A673 (cell line): ENCODE measurements at regions not wholly inside any gene's neighbourhood (a gene's known extent, or its start where the extent isn't known, plus 50 kb on each side); places are given as distances from the start of the nearest gene placed in this dataset.

Experiments used
- BruUV-seq: library from RNA; stranded (reverse); fragments of 400-500 nt; replicated peaks from 2 replicates; lab custom pipeline; 2021; lab: Mats Ljungman, UMichigan
- CTCF ChIA-PET: fragments of 300-600 bp; sonication (Branson Sonifier 250); formaldehyde crosslinking; loops from one replicate; lab custom pipeline; 2022; ENCODE audit warnings: antibody characterized with exemption; lab: Charles Lee
- POLR2A ChIA-PET: fragments of 300-600 bp; sonication (Branson Sonifier 250); formaldehyde crosslinking; loops from one replicate; lab custom pipeline; 2022; ENCODE audit warnings: antibody characterized with exemption; ENCODE audit not compliant: low non-redundant PET; lab: Charles Lee
- DNase-seq: peaks from one replicate; pipeline ENCODE4 v3.0.0-alpha.2; 2015; ENCODE audit warnings: low spot score
- H3K27ac ChIP-seq: fragments of 200-600 bp; sonication (generic); 2 replicates; pipeline ENCODE4 v1.5.1; 2016; ENCODE audit warnings: mixed run types, low read depth, mild to moderate bottlenecking, mixed read lengths, antibody characterized with exemption, low read length; ENCODE audit not compliant: poor library complexity, severe bottlenecking
- H3K27me3 ChIP-seq: fragments of 200-600 bp; sonication (generic); replicated peaks from 2 replicates; pipeline ENCODE4 v1.6.1; 2017; ENCODE audit warnings: mixed run types, low read depth, mild to moderate bottlenecking, mixed read lengths, antibody characterized with exemption, low read length; ENCODE audit not compliant: insufficient read depth, poor library complexity
- H3K36me3 ChIP-seq: fragments of 200-600 bp; sonication (generic); 2 replicates; pipeline ENCODE4 v1.6.1; 2016; ENCODE audit warnings: mixed run types, mild to moderate bottlenecking, mixed read lengths, antibody characterized with exemption, low read length; ENCODE audit not compliant: insufficient read depth, poor library complexity, severe bottlenecking
- H3K4me1 ChIP-seq: fragments of 200-600 bp; sonication (generic); 2 replicates; pipeline ENCODE4 v1.6.1; 2017; ENCODE audit warnings: mixed run types, mild to moderate bottlenecking, mixed read lengths, antibody characterized with exemption, low read length; ENCODE audit not compliant: insufficient read depth, poor library complexity, severe bottlenecking
- H3K4me3 ChIP-seq: fragments of 200-600 bp; sonication (generic); 2 replicates; pipeline ENCODE4 v1.5.1; 2016; ENCODE audit warnings: low read depth, mixed run types, mild to moderate bottlenecking, mixed read lengths, low read length; ENCODE audit not compliant: poor library complexity, severe bottlenecking
- H3K9me3 ChIP-seq: fragments of 200-600 bp; sonication (generic); 2 replicates; pipeline ENCODE4 v1.6.1; 2016; ENCODE audit warnings: mixed run types, low read depth, mild to moderate bottlenecking, mixed read lengths, antibody characterized with exemption, low read length; ENCODE audit not compliant: poor library complexity, severe bottlenecking
- CTCF ChIP-seq: fragments of 300-800, 200-600 bp; sonication (generic); conservative IDR thresholded peaks from 2 replicates; pipeline ENCODE4 v1.5.1; 2017; ENCODE audit warnings: low read depth, mild to moderate bottlenecking, antibody characterized with exemption, low read length, moderate library complexity, mixed read lengths
- EZH2 ChIP-seq: fragments of 200-600 bp; sonication (generic); IDR thresholded peaks from 2 replicates; pipeline ENCODE4 v1.6.1; 2017; ENCODE audit warnings: borderline replicate concordance, low read depth, mild to moderate bottlenecking, mixed read lengths, antibody characterized with exemption, low read length; ENCODE audit not compliant: poor library complexity, severe bottlenecking
- intact Hi-C: fragments of 100-400 bp; cut with micrococcal nuclease; formaldehyde crosslinking; loops from one replicate; pipeline ENCODE4 v1.10.0; 2022; ENCODE audit not compliant: unreplicated experiment

- intact Hi-C loops, result no loop called here
- no TSS peak for BruUV-seq
- DNase-seq, result no peak
- Histone ChIP-seq H3K27ac (no peak overlapping the region), H3K4me1 (no peaks in the 10 kb centered on the region), H3K9me3 (no peaks in the 10 kb centered on the region), H3K4me3 (no peak overlapping the region), H3K27me3 (no peaks in the 10 kb centered on the region), H3K36me3 (no peaks in the 10 kb centered on the region)
- TF ChIP-seq EZH2 (no peak), CTCF (no peak)
- ChIA-PET POLR2A (no interaction called here), CTCF (no interaction called here)
Measured at GRCh38 chr1:55937840-55938375, 641.5 kb downstream of the PLPP3 start.

- Histone ChIP-seq H3K4me1 (no peaks in the 10 kb centered on the region), H3K4me3 (no peak overlapping the region), H3K27me3 (no peaks in the 10 kb centered on the region), H3K36me3 (no peaks in the 10 kb centered on the region), H3K9me3 (no peaks in the 10 kb centered on the region), H3K27ac (no peak overlapping the region)
- ChIA-PET POLR2A (no interaction called here), CTCF (no interaction called here)
- TF ChIP-seq CTCF, result no peak
- TF ChIP-seq EZH2, result no peak
- no TSS peak for BruUV-seq
- no peak for DNase-seq
- intact Hi-C loops, result no loop called here
Measured at GRCh38 chr1:55935236-55935635, 644.1 kb downstream of the PLPP3 start.

- Histone ChIP-seq H3K9me3 (no peaks in the 10 kb centered on the region), H3K36me3 (no peaks in the 10 kb centered on the region), H3K4me1 (no peaks in the 10 kb centered on the region), H3K27ac (no peak overlapping the region), H3K27me3 (no peaks in the 10 kb centered on the region), H3K4me3 (no peak overlapping the region)
- BruUV-seq, result no TSS peak
- CTCF ChIA-PET, result no interaction called here
- no peak for DNase-seq
- TF ChIP-seq CTCF, result no peak
- no peak for TF ChIP-seq EZH2
- POLR2A ChIA-PET, result no interaction called here
- intact Hi-C loops, result no loop called here
Measured at GRCh38 chr1:55932402-55932801, 647.0 kb downstream of the PLPP3 start.
